Panc1 (cell line): ENCODE measurements at regions not wholly inside any gene's neighbourhood (a gene's known extent, or its start where the extent isn't known, plus 50 kb on each side); places are given as distances from the start of the nearest gene placed in this dataset.

ENCODE experiments used
- ATAC-seq: fragments of 200-7000 bp; cut with Tn5 transposase; 2 replicates; pipeline ENCODE4 v1.9.1; 2020; ENCODE audit warnings: mild to moderate bottlenecking, moderate library complexity
- BruUV-seq: library from RNA; stranded (reverse); fragments of 400-500 nt; replicated peaks from 2 replicates; lab custom pipeline; 2021; lab: Mats Ljungman, UMichigan
- CTCF ChIA-PET: fragments of 300-600 bp; sonication (Branson Sonifier 250); formaldehyde crosslinking; loops from one replicate; lab custom pipeline; 2022; ENCODE audit warnings: antibody characterized with exemption; lab: Charles Lee
- POLR2A ChIA-PET: fragments of 300-600 bp; sonication (Branson Sonifier 250); formaldehyde crosslinking; loops from one replicate; lab custom pipeline; 2022; ENCODE audit warnings: antibody characterized with exemption; lab: Charles Lee
- DNase-seq: peaks from one replicate; pipeline ENCODE4 v3.0.0-alpha.2; 2010; ENCODE audit warnings: low read depth, low spot score
- H3K27ac ChIP-seq: 2 replicates; pipeline ENCODE4 v1.5.1; 2011; ENCODE audit warnings: mild to moderate bottlenecking, low read length, inconsistent platforms
- H3K27me3 ChIP-seq: fragments of 200-500 bp; sonication (Bioruptor generic); 2 replicates; pipeline ENCODE4 v1.6.0; 2014; ENCODE audit warnings: low read length, inconsistent platforms; ENCODE audit not compliant: control insufficient read depth, insufficient read depth
- H3K36me3 ChIP-seq: fragments of 200-500 bp; sonication (Bioruptor generic); 2 replicates; pipeline ENCODE4 v1.5.1; 2014; ENCODE audit warnings: inconsistent platforms, mild to moderate bottlenecking, low read length, moderate library complexity; ENCODE audit not compliant: control insufficient read depth, insufficient read depth
- H3K4me1 ChIP-seq: 2 replicates; pipeline ENCODE4 v1.5.1; 2011; ENCODE audit warnings: inconsistent platforms, mild to moderate bottlenecking, low read length, moderate library complexity; ENCODE audit not compliant: control insufficient read depth, insufficient read depth
- H3K4me3 ChIP-seq, 2 experiments: 2 replicates each; pipeline ENCODE4 v1.5.1; 2011 to 2012; ENCODE audit warnings: low read depth in 2 of 2, low read length in 2 of 2, mild to moderate bottlenecking in 2 of 2, inconsistent platforms in 1 of 2, moderate library complexity in 1 of 2
- H3K9me3 ChIP-seq: fragments of 200-500 bp; sonication (Bioruptor generic); 2 replicates; pipeline ENCODE4 v1.5.1; 2014; ENCODE audit warnings: low read depth, mild to moderate bottlenecking, inconsistent platforms, low read length, moderate library complexity; ENCODE audit not compliant: control insufficient read depth, insufficient read depth
- CTCF ChIP-seq: fragments of 450-650 bp; IDR thresholded peaks from 2 replicates; pipeline ENCODE4 v1.5.1; 2017; ENCODE audit warnings: mild to moderate bottlenecking
- POLR2AphosphoS5 ChIP-seq: IDR thresholded peaks from 2 replicates; pipeline ENCODE4 v1.6.1; 2012; ENCODE audit warnings: mild to moderate bottlenecking, low read depth, low read length, moderate library complexity
- REST ChIP-seq, 2 experiments: IDR thresholded peaks; 2 replicates each; pipeline ENCODE4 v1.6.1; 2011 to 2012; ENCODE audit warnings: low read depth in 2 of 2, control low read depth in 1 of 2, low read length in 1 of 2, mild to moderate bottlenecking in 1 of 2, moderate library complexity in 1 of 2; ENCODE audit not compliant: insufficient read depth in 1 of 2
- SIN3A ChIP-seq: IDR thresholded peaks from 2 replicates; pipeline ENCODE4 v1.6.1; 2012; ENCODE audit warnings: low read depth, mild to moderate bottlenecking, low read length, moderate library complexity, borderline replicate concordance; ENCODE audit not compliant: insufficient read depth
- TCF7L2 ChIP-seq: IDR thresholded peaks from 2 replicates; pipeline ENCODE4 v1.6.1; 2011; ENCODE audit warnings: mild to moderate bottlenecking, low read depth, low read length, inconsistent platforms
- in situ Hi-C: cut with HindIII; loops from 2 replicates; pipeline ENCODE4 v1.10.0; 2016; ENCODE audit warnings: low sequenced_read_pairs, low pct_unique_long_range_greater_than_20kb
- intact Hi-C: fragments of 100-400 bp; cut with micrococcal nuclease; formaldehyde crosslinking; loops from one replicate; pipeline ENCODE4 v1.10.0; 2022; ENCODE audit not compliant: unreplicated experiment

- Histone ChIP-seq H3K36me3 (no peaks in the 10 kb centered on the region), H3K27me3 (no peaks in the 10 kb centered on the region), H3K9me3 (no peaks in the 10 kb centered on the region), H3K4me3 (no peak overlapping the region), H3K27ac (no peak overlapping the region), H3K4me1 (no peaks in the 10 kb centered on the region)
- ChIA-PET POLR2A (no interaction called here), CTCF (no interaction called here)
- in situ Hi-C loops = no loop called here
- no TSS peak for BruUV-seq
- intact Hi-C loops = no loop called here
- ATAC-seq = no peak
- TF ChIP-seq CTCF = no peak
- TF ChIP-seq SIN3A = no peak
- TF ChIP-seq POLR2AphosphoS5 = no peak
- TF ChIP-seq REST (IDR thresholded peaks at IDR 0.05; ENCODE audit: insufficient read depth in 1 of 2, low read depth in 2 of 2, low read length in 1 of 2) = no peak
- TF ChIP-seq TCF7L2 = no peak
- DNase-seq = no peak
Observed at GRCh38 chr12:89760783-89761182, 52.1 kb upstream of the ATP2B1 start.
